H1 (cell line): ENCODE measurements at regions not wholly inside any gene's neighbourhood (a gene's known extent, or its start where the extent isn't known, plus 50 kb on each side); places are given as distances from the start of the nearest gene placed in this dataset.

ENCODE experiments used
- CEBPB ChIP-seq: IDR thresholded peaks from 2 replicates; pipeline ENCODE4 v1.6.1; 2012; ENCODE audit warnings: low read depth, low read length
- CHD2 ChIP-seq: IDR thresholded peaks from 2 replicates; pipeline ENCODE4 v1.6.1; 2012; ENCODE audit warnings: low read length, improper control_type of control experiment
- CTCF ChIP-seq, 3 experiments: IDR thresholded peaks; 1 replicate in 2 of 3; 2 replicates in 1 of 3; pipeline versions ENCODE4 v1.5.1 to v1.6.1; 2011; ENCODE audit warnings: low read length in 3 of 3, mild to moderate bottlenecking in 3 of 3, inconsistent platforms in 2 of 3, low read depth in 1 of 3, moderate library complexity in 1 of 3; ENCODE audit not compliant: insufficient read depth in 1 of 3; ENCODE audit errors: control extremely low read depth in 1 of 3
- EP300 ChIP-seq, 2 experiments: IDR thresholded peaks; 1 replicate in 1 of 2; 2 replicates in 1 of 2; pipeline ENCODE4 v1.6.1; 2011 to 2012; ENCODE audit warnings: low read depth in 2 of 2, low read length in 2 of 2, mild to moderate bottlenecking in 2 of 2, borderline replicate concordance in 1 of 2, inconsistent platforms in 1 of 2, moderate library complexity in 1 of 2
- EZH2 ChIP-seq: fragments of 200-600 bp; sonication (generic); IDR thresholded peaks from 2 replicates; pipeline ENCODE4 v1.7.1; 2012; ENCODE audit warnings: low read depth, mild to moderate bottlenecking, moderate library complexity, low read length, inconsistent platforms; ENCODE audit not compliant: severe bottlenecking
- GTF2F1 ChIP-seq: IDR thresholded peaks from 2 replicates; pipeline ENCODE4 v1.6.1; 2012; ENCODE audit warnings: low read depth, low read length, improper control_type of control experiment, borderline replicate concordance
- JUN ChIP-seq: IDR thresholded peaks from 2 replicates; pipeline ENCODE4 v1.6.1; 2011; ENCODE audit warnings: low read depth, mild to moderate bottlenecking, improper control_type of control experiment, low read length
- NRF1 ChIP-seq: IDR thresholded peaks from 2 replicates; pipeline ENCODE4 v1.6.1; 2011; ENCODE audit warnings: mild to moderate bottlenecking, low read depth, low read length, improper control_type of control experiment
- POLR2AphosphoS5 ChIP-seq: IDR thresholded peaks from 2 replicates; pipeline ENCODE4 v1.6.1; 2011; ENCODE audit warnings: low read depth, low read length
- RFX5 ChIP-seq: IDR thresholded peaks from 2 replicates; pipeline ENCODE4 v1.6.1; 2011; ENCODE audit warnings: low read depth, low read length, improper control_type of control experiment, borderline replicate concordance
- SP1 ChIP-seq: IDR thresholded peaks from 2 replicates; pipeline ENCODE4 v1.6.1; 2011; ENCODE audit warnings: low read depth, low read length
- USF2 ChIP-seq: IDR thresholded peaks from 2 replicates; pipeline ENCODE4 v1.6.1; 2011; ENCODE audit warnings: low read length, improper control_type of control experiment

GRCh38 chr11:25769287-25769686, 562.6 kb upstream of the ANO3 start:
- TF ChIP-seq NRF1 = no peak
- TF ChIP-seq CTCF (IDR thresholded peaks at IDR 0.05; ENCODE audit: control extremely low read depth in 1 of 3, insufficient read depth in 1 of 3, low read depth in 1 of 3, low read length in 3 of 3) = no peak
- TF ChIP-seq RFX5 = no peak
- TF ChIP-seq USF2 = no peak
- no peak for TF ChIP-seq EZH2
- TF ChIP-seq CEBPB = no peak
- no peak for TF ChIP-seq SP1
- TF ChIP-seq EP300 (IDR thresholded peaks at IDR 0.05; ENCODE audit: borderline replicate concordance in 1 of 2, low read depth in 2 of 2, low read length in 2 of 2) = no peak
- no peak for TF ChIP-seq CHD2
- TF ChIP-seq POLR2AphosphoS5 = no peak
- no peak for TF ChIP-seq GTF2F1
- no peak for TF ChIP-seq JUN
